Spleen (tissue), 7 donors: ENCODE measurements at regions not wholly inside any gene's neighbourhood (a gene's known extent, or its start where the extent isn't known, plus 50 kb on each side); places are given as distances from the start of the nearest gene placed in this dataset.

Experiments used
- CTCF ChIP-seq, 11 experiments: fragments of 200-600 bp in 7 of 11; fragments of 450-650 bp in 4 of 11; sonication (generic) in 4 of 11; IDR thresholded peaks in 8 of 11; conservative IDR thresholded peaks in 3 of 11; 1 replicate in 7 of 11; 2 replicates in 4 of 11; pipeline versions ENCODE4 v1.4.0 to v1.8.0; 2016 to 2021; ENCODE audit warnings: antibody characterized with exemption in 11 of 11, inconsistent platforms in 4 of 11, mild to moderate bottlenecking in 1 of 11
- POLR2A ChIP-seq, 3 donors: fragments of 450-650 bp; IDR thresholded peaks; one replicate each; pipeline ENCODE4 v1.5.1; 2017; ENCODE audit warnings: antibody characterized with exemption in 3 of 3, mild to moderate bottlenecking in 1 of 3
- POLR2AphosphoS5 ChIP-seq, 3 donors: sonication (generic); formaldehyde crosslinking; IDR thresholded peaks; one replicate each; pipeline ENCODE4 v1.5.1; 2017; ENCODE audit warnings: antibody characterized with exemption in 3 of 3
- donor health status: DM: no; HTN: no; CAD: no; lungs with moderate emphysema.
- donor health status: DM: no; HTN: no; CAD: no.
- donor health status: DM: no; HTN: no; CAD: no.

- TF ChIP-seq CTCF (IDR thresholded peaks at IDR 0.05 in 8 of 11, conservative IDR thresholded peaks at IDR 0.05 in 3 of 11), result no peak
- TF ChIP-seq POLR2A (IDR thresholded peaks at IDR 0.05), result no peak
- no peak for TF ChIP-seq POLR2AphosphoS5 (IDR thresholded peaks at IDR 0.05)
Observed at GRCh38 chr11:23840872-23841271, 656.0 kb upstream of the LUZP2 start.
